Kidney epithelial cell (primary cell): ENCODE measurements at regions not wholly inside any gene's neighbourhood (a gene's known extent, or its start where the extent isn't known, plus 50 kb on each side); places are given as distances from the start of the nearest gene placed in this dataset.

ENCODE experiments used
- DNase-seq: peaks from one replicate; pipeline ENCODE4 v3.0.0-alpha.2; 2010; ENCODE audit warnings: low read depth
- H3K27me3 ChIP-seq: 2 replicates; pipeline ENCODE4 v1.6.0; 2011; ENCODE audit warnings: low read length; ENCODE audit not compliant: control insufficient read depth, insufficient read depth
- H3K36me3 ChIP-seq: 2 replicates; pipeline ENCODE4 v1.5.1; 2011; ENCODE audit warnings: low read length; ENCODE audit not compliant: control insufficient read depth, insufficient read depth
- H3K4me3 ChIP-seq: 2 replicates; pipeline ENCODE4 v1.5.1; 2011; ENCODE audit warnings: low read depth, mild to moderate bottlenecking, control low read depth, low read length
- CTCF ChIP-seq: IDR thresholded peaks from 2 replicates; pipeline ENCODE4 v1.5.1; 2011; ENCODE audit warnings: mild to moderate bottlenecking, moderate library complexity, low read length, control low read depth, inconsistent platforms; ENCODE audit not compliant: insufficient read depth, poor library complexity, severe bottlenecking

GRCh38 chr10:6305401-6306321, 102.9 kb downstream of the PFKFB3 start:
- TF ChIP-seq CTCF, result no peak
- H3K4me3 ChIP-seq, result no peak overlapping the region

GRCh38 chr10:6306917-6307316, 104.2 kb downstream of the PFKFB3 start:
- no peaks in the 10 kb centered on the region for H3K27me3 ChIP-seq
- no peak overlapping the region for H3K4me3 ChIP-seq
- DNase-seq, result no peak
- no peak for TF ChIP-seq CTCF
- H3K36me3 ChIP-seq, result no peaks in the 10 kb centered on the region

More at GRCh38 chr10:6305401-6306321, 102.9 kb downstream of the PFKFB3 start:
- no peak for DNase-seq
- no peaks in the 10 kb centered on the region for H3K27me3 ChIP-seq
- H3K36me3 ChIP-seq, result no peaks in the 10 kb centered on the region

- DNase-seq, result no peak
- TF ChIP-seq CTCF, result no peak
- Histone ChIP-seq H3K27me3 (no peaks in the 10 kb centered on the region), H3K4me3 (no peak overlapping the region), H3K36me3 (no peaks in the 10 kb centered on the region)
Measured at GRCh38 chr10:6309816-6310215, 107.1 kb downstream of the PFKFB3 start.

GRCh38 chr10:6310977-6311376, 108.2 kb downstream of the PFKFB3 start:
- H3K36me3 ChIP-seq, result no peaks in the 10 kb centered on the region
- no peak for DNase-seq
- no peak for TF ChIP-seq CTCF
- H3K4me3 ChIP-seq, result no peak overlapping the region
- no peaks in the 10 kb centered on the region for H3K27me3 ChIP-seq

- Histone ChIP-seq H3K36me3 (no peaks in the 10 kb centered on the region), H3K27me3 (no peaks in the 10 kb centered on the region), H3K4me3 (no peak overlapping the region)
- TF ChIP-seq CTCF, result no peak
- no peak for DNase-seq
Measured at GRCh38 chr10:6311700-6312330, 109.1 kb downstream of the PFKFB3 start.

- no peaks in the 10 kb centered on the region for H3K36me3 ChIP-seq
- H3K27me3 ChIP-seq, result no peaks in the 10 kb centered on the region
- no peak for DNase-seq
- TF ChIP-seq CTCF, result no peak
- H3K4me3 ChIP-seq, result no peak overlapping the region
Measured at GRCh38 chr10:6312636-6313035, 109.9 kb downstream of the PFKFB3 start.
